Ascending aorta (tissue), 2 donors: ENCODE measurements at regions not wholly inside any gene's neighbourhood (a gene's known extent, or its start where the extent isn't known, plus 50 kb on each side); places are given as distances from the start of the nearest gene placed in this dataset.

Source experiments
- DNase-seq, 2 donors: peaks; one replicate each; pipeline ENCODE4 v3.0.0-alpha.2; 2019; ENCODE audit warnings: low spot score in 2 of 2
- H3K27ac ChIP-seq, 2 donors: fragments of 200-600 bp; sonication (generic); one replicate each; pipeline ENCODE4 v1.5.1; 2016 to 2017; ENCODE audit warnings: mild to moderate bottlenecking in 1 of 2
- H3K27me3 ChIP-seq: fragments of 200-600 bp; sonication (generic); one replicate; pipeline ENCODE4 v1.5.1; 2017
- H3K36me3 ChIP-seq, 2 donors: fragments of 200-600 bp; sonication (generic); one replicate each; pipeline ENCODE4 v1.5.1; 2016
- H3K4me1 ChIP-seq, 2 donors: fragments of 200-600 bp; sonication (generic); one replicate each; pipeline ENCODE4 v1.5.1; 2016 to 2017; ENCODE audit warnings: mild to moderate bottlenecking in 1 of 2
- H3K4me3 ChIP-seq, 2 donors: fragments of 200-600 bp; sonication (generic); one replicate each; pipeline ENCODE4 v1.5.1; 2016 to 2017; ENCODE audit warnings: mild to moderate bottlenecking in 1 of 2
- H3K9me3 ChIP-seq, 2 donors: fragments of 200-600 bp; sonication (generic); one replicate each; pipeline ENCODE4 v1.5.1; 2016
- intact Hi-C: fragments of 100-400 bp; cut with DNase I; formaldehyde crosslinking; loops from one replicate; pipeline ENCODE4 v1.15.1; 2023
- TF ChIP-seq, protein P1 (sequence below), 3 experiments: fragments of 200-600 bp in 2 of 3; fragments of 450-650 bp in 1 of 3; sonication (generic) in 2 of 3; IDR thresholded peaks; one replicate each; pipeline ENCODE4 v1.5.1; 2016 to 2019; ENCODE audit warnings: antibody characterized with exemption in 3 of 3, mild to moderate bottlenecking in 1 of 3, moderate library complexity in 1 of 3

DNA sequence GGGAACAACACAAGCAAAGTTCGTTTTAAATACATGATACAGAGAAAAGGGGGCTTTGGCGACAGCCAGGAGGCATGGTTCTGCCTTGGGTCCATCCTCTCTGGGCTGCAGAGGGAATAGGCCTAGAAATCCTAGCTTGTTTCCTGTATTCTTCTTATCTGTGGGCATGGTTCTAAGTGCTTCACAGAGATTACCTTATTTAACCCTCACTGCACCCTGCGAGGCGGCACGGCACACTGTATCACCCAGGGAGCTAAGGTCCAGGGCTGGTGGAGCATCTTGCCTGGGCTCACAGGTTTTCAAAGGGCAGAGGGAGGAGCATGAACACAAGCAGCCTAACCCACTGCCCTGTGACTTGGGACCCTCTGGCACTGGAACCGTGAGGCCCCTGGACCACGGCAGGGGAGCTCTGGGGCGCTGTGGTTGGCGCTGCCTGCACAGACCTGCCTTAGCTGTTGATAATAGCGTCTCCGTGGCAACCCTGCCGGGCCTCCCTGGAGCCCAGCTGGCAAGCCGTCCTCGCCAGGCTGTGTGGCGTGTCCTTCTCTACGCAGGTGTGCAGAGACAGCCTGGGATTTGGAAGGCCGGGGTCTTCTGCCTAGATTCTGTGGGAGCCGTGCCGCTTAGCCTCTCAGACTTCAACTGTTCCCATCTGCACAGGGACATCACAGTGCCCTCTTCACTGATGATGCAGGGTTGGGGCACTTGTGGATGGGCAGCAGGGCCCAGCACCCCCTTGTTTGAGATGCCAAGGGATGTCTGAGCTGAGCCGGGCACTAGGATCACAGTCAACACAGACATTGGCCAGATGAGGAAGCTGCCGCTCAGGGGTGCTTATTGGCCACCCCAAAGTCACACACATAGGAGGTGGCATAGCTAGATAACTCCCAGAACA is 154.6 kb upstream of the TLE3 start:
- TF ChIP-seq, protein P1, sequence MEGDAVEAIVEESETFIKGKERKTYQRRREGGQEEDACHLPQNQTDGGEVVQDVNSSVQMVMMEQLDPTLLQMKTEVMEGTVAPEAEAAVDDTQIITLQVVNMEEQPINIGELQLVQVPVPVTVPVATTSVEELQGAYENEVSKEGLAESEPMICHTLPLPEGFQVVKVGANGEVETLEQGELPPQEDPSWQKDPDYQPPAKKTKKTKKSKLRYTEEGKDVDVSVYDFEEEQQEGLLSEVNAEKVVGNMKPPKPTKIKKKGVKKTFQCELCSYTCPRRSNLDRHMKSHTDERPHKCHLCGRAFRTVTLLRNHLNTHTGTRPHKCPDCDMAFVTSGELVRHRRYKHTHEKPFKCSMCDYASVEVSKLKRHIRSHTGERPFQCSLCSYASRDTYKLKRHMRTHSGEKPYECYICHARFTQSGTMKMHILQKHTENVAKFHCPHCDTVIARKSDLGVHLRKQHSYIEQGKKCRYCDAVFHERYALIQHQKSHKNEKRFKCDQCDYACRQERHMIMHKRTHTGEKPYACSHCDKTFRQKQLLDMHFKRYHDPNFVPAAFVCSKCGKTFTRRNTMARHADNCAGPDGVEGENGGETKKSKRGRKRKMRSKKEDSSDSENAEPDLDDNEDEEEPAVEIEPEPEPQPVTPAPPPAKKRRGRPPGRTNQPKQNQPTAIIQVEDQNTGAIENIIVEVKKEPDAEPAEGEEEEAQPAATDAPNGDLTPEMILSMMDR (IDR thresholded peaks at IDR 0.05) = no peak
- no peaks in the 10 kb centered on the region for H3K9me3 ChIP-seq
- H3K4me1 ChIP-seq = no peaks in the 10 kb centered on the region
- no peak for DNase-seq
- H3K27me3 ChIP-seq = no peaks in the 10 kb centered on the region
- no peak overlapping the region for H3K4me3 ChIP-seq
- intact Hi-C loops = no loop called here
- no peaks in the 10 kb centered on the region for H3K36me3 ChIP-seq
- H3K27ac ChIP-seq = no peak overlapping the region

DNA sequence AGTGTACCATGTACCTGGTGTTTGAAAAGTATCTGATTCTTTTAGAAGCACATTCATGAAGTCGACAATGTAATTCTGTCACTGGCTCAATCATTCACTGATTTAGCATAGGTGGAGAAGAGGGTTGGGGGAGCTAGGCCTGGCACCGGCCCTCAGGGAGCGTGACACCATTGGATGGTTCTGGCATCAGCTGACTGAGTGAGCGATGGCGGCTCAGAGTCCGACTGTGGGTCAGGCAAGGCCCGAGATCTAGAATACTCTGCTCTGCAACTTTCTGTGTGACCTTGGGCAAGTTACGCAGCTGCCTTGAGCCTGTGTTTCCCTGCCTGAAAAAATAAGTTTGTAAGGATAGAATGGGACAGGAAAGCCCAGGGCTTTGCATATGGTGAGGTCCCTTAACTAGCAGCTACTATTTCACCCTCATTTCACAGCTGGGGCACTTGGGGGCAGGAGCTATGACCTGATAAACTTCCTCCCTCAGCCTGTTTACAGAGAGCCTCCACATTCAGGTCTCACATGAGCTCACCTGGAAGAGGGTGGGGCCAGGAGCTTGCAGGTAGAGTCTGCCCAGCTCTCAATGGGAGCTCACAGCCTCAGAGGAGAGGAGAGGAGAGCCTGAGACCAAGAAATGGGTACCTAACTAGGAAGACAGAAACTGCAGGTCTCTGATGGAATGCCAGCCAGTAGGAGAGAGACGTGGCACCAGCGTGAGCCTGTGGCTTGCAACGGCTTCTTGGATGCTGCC is 153.7 kb upstream of the TLE3 start:
- intact Hi-C loops = no loop called here
- Histone ChIP-seq H3K36me3 (no peaks in the 10 kb centered on the region), H3K4me3 (no peak overlapping the region), H3K4me1 (no peaks in the 10 kb centered on the region), H3K27me3 (no peaks in the 10 kb centered on the region), H3K9me3 (no peaks in the 10 kb centered on the region), H3K27ac (no peak overlapping the region)
- DNase-seq = no peak
- TF ChIP-seq, protein P1 (IDR thresholded peaks at IDR 0.05) = no peak

DNA sequence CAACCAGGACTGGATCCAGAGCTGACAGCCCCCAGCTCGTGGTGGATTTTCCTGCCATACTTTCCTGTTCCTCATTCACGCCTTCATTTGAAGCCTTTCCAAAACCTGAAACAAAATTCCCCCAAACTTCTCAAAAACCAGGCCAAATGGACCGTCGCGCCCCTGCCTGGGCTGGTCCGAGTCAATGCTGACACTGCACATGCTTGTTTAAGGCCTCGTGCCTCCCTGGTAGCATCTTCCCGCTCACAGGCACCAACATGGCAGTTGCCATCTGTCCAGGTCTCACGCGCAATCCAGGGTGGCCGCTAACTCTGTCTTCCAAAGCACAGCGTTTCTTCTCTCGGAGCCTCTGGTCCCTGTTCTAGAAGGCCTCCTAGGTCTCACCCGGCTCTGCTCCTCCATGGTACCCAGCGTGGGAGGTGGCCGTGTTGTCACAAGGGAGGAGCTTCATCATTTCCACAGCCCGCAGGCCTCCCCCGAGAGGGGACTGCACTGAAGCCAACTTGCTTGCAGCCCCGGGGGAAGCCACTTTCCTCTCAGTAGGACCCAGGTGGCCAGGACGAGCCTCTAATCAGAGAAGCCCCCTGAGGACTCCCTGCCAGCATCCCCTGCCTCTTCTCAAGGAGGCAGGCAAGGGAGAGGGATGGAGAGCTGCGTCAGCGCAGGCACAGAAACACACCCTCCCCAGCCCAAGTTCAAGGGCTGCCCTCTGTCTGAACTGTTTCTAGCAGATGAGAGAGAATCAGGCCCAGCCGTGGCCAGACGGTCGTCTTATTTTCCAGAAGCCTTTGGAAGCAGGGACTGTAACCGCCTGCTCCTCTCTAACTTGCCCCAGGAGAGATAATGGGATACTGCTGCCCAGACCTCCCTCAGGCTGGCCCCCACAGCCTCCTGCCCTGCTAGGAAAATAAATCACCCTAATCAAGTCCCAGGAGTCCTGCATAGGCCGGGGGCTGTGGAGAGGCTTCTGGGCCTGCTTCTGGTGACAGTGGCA is 152.8 kb upstream of the TLE3 start:
- Histone ChIP-seq H3K27ac (no peak overlapping the region), H3K9me3 (no peaks in the 10 kb centered on the region), H3K27me3 (no peaks in the 10 kb centered on the region), H3K36me3 (no peaks in the 10 kb centered on the region), H3K4me1 (no peaks in the 10 kb centered on the region), H3K4me3 (no peak overlapping the region)
- TF ChIP-seq, protein P1 (IDR thresholded peaks at IDR 0.05) = no peak
- intact Hi-C loops = no loop called here
- DNase-seq = no peak

DNA sequence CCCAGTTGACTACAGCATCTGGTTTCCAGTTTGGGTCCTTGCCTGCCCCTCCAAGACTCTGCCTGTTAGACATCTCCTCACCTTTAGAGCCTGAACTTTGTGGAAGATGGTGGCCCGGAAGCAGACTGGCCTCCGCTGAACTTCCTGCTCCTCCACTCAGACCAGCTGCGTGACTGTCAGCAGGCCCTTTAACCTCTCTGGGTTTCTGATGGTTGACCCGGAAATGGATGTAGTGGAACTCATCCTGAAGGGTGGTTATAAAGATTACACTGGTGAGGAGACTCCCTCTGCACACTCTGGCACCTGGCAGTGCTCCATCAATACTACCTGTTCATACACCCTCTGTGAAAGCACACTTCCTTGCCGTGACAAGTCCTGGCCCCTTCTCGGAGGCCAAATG is 151.9 kb upstream of the TLE3 start:
- no peak for DNase-seq
- Histone ChIP-seq H3K36me3 (no peaks in the 10 kb centered on the region), H3K27me3 (no peaks in the 10 kb centered on the region), H3K9me3 (no peaks in the 10 kb centered on the region), H3K27ac (no peak overlapping the region), H3K4me1 (no peaks in the 10 kb centered on the region), H3K4me3 (no peak overlapping the region)
- intact Hi-C loops = no loop called here
- TF ChIP-seq, protein P1 (IDR thresholded peaks at IDR 0.05) = no peak
